Panc1 (cell line): ENCODE measurements at regions not wholly inside any gene's neighbourhood (a gene's known extent, or its start where the extent isn't known, plus 50 kb on each side); places are given as distances from the start of the nearest gene placed in this dataset.

Experiments
- ATAC-seq: fragments of 200-7000 bp; cut with Tn5 transposase; 2 replicates; pipeline ENCODE4 v1.9.1; 2020; ENCODE audit warnings: mild to moderate bottlenecking, moderate library complexity
- BruUV-seq: library from RNA; stranded (reverse); fragments of 400-500 nt; replicated peaks from 2 replicates; lab custom pipeline; 2021; lab: Mats Ljungman, UMichigan
- CTCF ChIA-PET: fragments of 300-600 bp; sonication (Branson Sonifier 250); formaldehyde crosslinking; loops from one replicate; lab custom pipeline; 2022; ENCODE audit warnings: antibody characterized with exemption; lab: Charles Lee
- POLR2A ChIA-PET: fragments of 300-600 bp; sonication (Branson Sonifier 250); formaldehyde crosslinking; loops from one replicate; lab custom pipeline; 2022; ENCODE audit warnings: antibody characterized with exemption; lab: Charles Lee
- DNase-seq: peaks from one replicate; pipeline ENCODE4 v3.0.0-alpha.2; 2010; ENCODE audit warnings: low read depth, low spot score
- H3K27ac ChIP-seq: 2 replicates; pipeline ENCODE4 v1.5.1; 2011; ENCODE audit warnings: mild to moderate bottlenecking, low read length, inconsistent platforms
- H3K27me3 ChIP-seq: fragments of 200-500 bp; sonication (Bioruptor generic); 2 replicates; pipeline ENCODE4 v1.6.0; 2014; ENCODE audit warnings: low read length, inconsistent platforms; ENCODE audit not compliant: control insufficient read depth, insufficient read depth
- H3K36me3 ChIP-seq: fragments of 200-500 bp; sonication (Bioruptor generic); 2 replicates; pipeline ENCODE4 v1.5.1; 2014; ENCODE audit warnings: inconsistent platforms, mild to moderate bottlenecking, low read length, moderate library complexity; ENCODE audit not compliant: control insufficient read depth, insufficient read depth
- H3K4me1 ChIP-seq: 2 replicates; pipeline ENCODE4 v1.5.1; 2011; ENCODE audit warnings: inconsistent platforms, mild to moderate bottlenecking, low read length, moderate library complexity; ENCODE audit not compliant: control insufficient read depth, insufficient read depth
- H3K4me3 ChIP-seq, 2 experiments: 2 replicates each; pipeline ENCODE4 v1.5.1; 2011 to 2012; ENCODE audit warnings: low read depth in 2 of 2, low read length in 2 of 2, mild to moderate bottlenecking in 2 of 2, inconsistent platforms in 1 of 2, moderate library complexity in 1 of 2
- H3K9me3 ChIP-seq: fragments of 200-500 bp; sonication (Bioruptor generic); 2 replicates; pipeline ENCODE4 v1.5.1; 2014; ENCODE audit warnings: low read depth, mild to moderate bottlenecking, inconsistent platforms, low read length, moderate library complexity; ENCODE audit not compliant: control insufficient read depth, insufficient read depth
- POLR2AphosphoS5 ChIP-seq: IDR thresholded peaks from 2 replicates; pipeline ENCODE4 v1.6.1; 2012; ENCODE audit warnings: mild to moderate bottlenecking, low read depth, low read length, moderate library complexity
- REST ChIP-seq, 2 experiments: IDR thresholded peaks; 2 replicates each; pipeline ENCODE4 v1.6.1; 2011 to 2012; ENCODE audit warnings: low read depth in 2 of 2, control low read depth in 1 of 2, low read length in 1 of 2, mild to moderate bottlenecking in 1 of 2, moderate library complexity in 1 of 2; ENCODE audit not compliant: insufficient read depth in 1 of 2
- SIN3A ChIP-seq: IDR thresholded peaks from 2 replicates; pipeline ENCODE4 v1.6.1; 2012; ENCODE audit warnings: low read depth, mild to moderate bottlenecking, low read length, moderate library complexity, borderline replicate concordance; ENCODE audit not compliant: insufficient read depth
- TCF7L2 ChIP-seq: IDR thresholded peaks from 2 replicates; pipeline ENCODE4 v1.6.1; 2011; ENCODE audit warnings: mild to moderate bottlenecking, low read depth, low read length, inconsistent platforms
- in situ Hi-C: cut with HindIII; loops from 2 replicates; pipeline ENCODE4 v1.10.0; 2016; ENCODE audit warnings: low sequenced_read_pairs, low pct_unique_long_range_greater_than_20kb
- intact Hi-C: fragments of 100-400 bp; cut with micrococcal nuclease; formaldehyde crosslinking; loops from one replicate; pipeline ENCODE4 v1.10.0; 2022; ENCODE audit not compliant: unreplicated experiment
- TF ChIP-seq, protein P1 (sequence below): fragments of 450-650 bp; IDR thresholded peaks from 2 replicates; pipeline ENCODE4 v1.5.1; 2017; ENCODE audit warnings: mild to moderate bottlenecking

DNA sequence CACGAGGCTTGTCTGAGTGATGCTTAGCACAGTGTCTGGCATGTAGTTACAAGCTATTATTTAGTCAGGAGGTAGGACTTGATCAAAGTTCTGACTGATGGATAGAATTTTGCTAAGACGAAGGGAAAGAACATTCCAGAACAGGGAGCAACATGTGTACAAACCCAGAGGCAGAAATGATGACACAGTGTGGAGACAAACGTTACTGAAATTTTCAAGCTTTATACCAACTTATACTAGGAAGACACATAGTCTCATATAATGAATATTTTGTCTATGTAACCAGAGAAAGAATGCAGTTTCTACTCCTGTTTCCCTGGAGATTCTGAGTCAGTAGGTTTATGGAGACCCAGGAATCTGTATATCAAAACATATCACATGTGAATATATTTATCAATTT lies 123.4 kb downstream of the FAM124B start:
- no peak overlapping the region for H3K4me3 ChIP-seq
- TF ChIP-seq, protein P1, sequence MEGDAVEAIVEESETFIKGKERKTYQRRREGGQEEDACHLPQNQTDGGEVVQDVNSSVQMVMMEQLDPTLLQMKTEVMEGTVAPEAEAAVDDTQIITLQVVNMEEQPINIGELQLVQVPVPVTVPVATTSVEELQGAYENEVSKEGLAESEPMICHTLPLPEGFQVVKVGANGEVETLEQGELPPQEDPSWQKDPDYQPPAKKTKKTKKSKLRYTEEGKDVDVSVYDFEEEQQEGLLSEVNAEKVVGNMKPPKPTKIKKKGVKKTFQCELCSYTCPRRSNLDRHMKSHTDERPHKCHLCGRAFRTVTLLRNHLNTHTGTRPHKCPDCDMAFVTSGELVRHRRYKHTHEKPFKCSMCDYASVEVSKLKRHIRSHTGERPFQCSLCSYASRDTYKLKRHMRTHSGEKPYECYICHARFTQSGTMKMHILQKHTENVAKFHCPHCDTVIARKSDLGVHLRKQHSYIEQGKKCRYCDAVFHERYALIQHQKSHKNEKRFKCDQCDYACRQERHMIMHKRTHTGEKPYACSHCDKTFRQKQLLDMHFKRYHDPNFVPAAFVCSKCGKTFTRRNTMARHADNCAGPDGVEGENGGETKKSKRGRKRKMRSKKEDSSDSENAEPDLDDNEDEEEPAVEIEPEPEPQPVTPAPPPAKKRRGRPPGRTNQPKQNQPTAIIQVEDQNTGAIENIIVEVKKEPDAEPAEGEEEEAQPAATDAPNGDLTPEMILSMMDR: no peak
- TF ChIP-seq TCF7L2: no peak
- TF ChIP-seq SIN3A: no peak
- no peak for TF ChIP-seq POLR2AphosphoS5
- TF ChIP-seq REST (IDR thresholded peaks at IDR 0.05; ENCODE audit: insufficient read depth in 1 of 2, low read depth in 2 of 2, low read length in 1 of 2): no peak
- POLR2A ChIA-PET: no interaction called here
- H3K36me3 ChIP-seq: no peaks in the 10 kb centered on the region
- DNase-seq (no peak), ATAC-seq (no peak)
- CTCF ChIA-PET: no interaction called here
- in situ Hi-C loops: no loop called here
- H3K9me3 ChIP-seq: no peaks in the 10 kb centered on the region
- H3K27me3 ChIP-seq: peaks cover 7% of the 10 kb centered on the region
- H3K4me1 ChIP-seq: no peaks in the 10 kb centered on the region
- H3K27ac ChIP-seq: no peak overlapping the region
- intact Hi-C loops: no loop called here
- BruUV-seq: no TSS peak

DNA sequence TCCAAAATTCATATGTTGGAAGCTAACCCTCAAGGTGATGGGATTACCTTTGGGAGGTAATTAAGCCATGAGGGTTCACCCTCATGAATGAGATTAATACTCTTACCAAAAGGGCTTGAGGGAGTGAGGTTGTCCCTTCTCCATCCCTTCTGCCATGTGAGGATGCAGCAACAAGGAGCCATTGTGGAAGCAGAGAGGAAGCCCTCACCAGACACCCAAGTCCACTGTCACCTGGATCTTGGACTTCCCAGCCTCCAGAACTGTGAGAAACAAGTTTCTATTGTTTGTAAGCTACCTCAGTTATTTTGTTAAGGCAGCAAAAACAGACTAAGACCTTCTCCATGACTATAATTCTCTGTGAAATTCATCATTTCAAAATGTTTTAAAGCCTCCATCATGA lies 125.7 kb downstream of the FAM124B start:
- POLR2A ChIA-PET: no interaction called here

More for the DNA sequence above, 125.7 kb downstream of the FAM124B start:
- no peak for ATAC-seq
- Histone ChIP-seq H3K4me3 (no peak overlapping the region), H3K9me3 (no peaks in the 10 kb centered on the region), H3K27ac (no peak overlapping the region), H3K27me3 (peaks cover 7% of the 10 kb centered on the region; the same call in 1 of the 2 replicates), H3K4me1 (no peaks in the 10 kb centered on the region), H3K36me3 (no peaks in the 10 kb centered on the region)
- intact Hi-C loops: no loop called here
- in situ Hi-C loops: no loop called here
- CTCF ChIA-PET: no interaction called here
- BruUV-seq: no TSS peak
- TF ChIP-seq TCF7L2 (no peak), SIN3A (no peak), POLR2AphosphoS5 (no peak)
- TF ChIP-seq, protein P1: no peak
- DNase-seq: no peak
